GM21367 (cell line): ENCODE measurements at regions not wholly inside any gene's neighbourhood (a gene's known extent, or its start where the extent isn't known, plus 50 kb on each side); places are given as distances from the start of the nearest gene placed in this dataset.

Source experiments
- ATAC-seq: cut with Tn5 transposase; IDR thresholded peaks from one replicate; pipeline ENCODE4 v1.9.1; 2021; ENCODE audit not compliant: unreplicated experiment

DNA sequence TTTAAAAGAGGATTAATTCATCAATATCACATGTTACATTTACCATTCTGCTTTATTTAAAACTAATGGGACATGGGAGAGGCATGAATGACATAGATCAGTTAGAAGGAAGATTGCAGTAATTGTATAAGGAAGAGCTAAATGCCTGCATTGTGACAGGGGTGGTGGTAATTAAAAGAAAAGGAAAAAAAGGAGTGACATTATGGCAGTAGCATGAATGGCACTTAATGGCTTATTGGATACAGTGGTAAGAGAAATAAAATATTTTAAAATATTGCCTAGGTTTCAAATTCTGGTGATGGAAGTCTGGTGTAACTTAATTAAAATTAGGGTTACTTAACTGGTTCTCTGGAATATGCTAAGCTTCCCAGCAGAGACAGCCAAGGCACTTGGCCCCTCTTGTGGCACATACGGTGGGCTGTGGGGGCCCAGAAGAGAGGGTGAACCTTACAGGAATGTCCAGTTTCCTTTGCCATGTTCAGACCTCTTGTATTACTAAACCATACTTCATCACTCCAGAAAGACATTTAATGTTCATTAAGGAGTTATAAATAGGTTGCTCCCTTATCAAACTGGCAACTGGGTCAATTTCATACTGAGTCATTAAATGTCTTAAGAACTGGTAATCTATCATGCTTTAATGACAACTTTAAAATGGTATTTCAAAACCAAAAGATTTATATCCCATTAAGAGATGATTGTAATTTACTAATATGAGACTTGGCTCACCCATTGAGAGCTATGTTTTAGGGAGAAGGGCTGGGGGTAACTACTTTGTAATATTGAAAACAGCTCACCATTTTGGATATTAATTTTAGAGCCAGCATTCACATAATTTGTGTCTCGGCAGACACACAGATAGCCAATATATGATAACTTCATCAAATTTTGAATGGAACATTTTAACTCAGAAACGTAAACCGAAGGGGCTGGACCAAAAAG is 798.9 kb upstream of the PIK3C3 start:
- no peak for ATAC-seq

DNA sequence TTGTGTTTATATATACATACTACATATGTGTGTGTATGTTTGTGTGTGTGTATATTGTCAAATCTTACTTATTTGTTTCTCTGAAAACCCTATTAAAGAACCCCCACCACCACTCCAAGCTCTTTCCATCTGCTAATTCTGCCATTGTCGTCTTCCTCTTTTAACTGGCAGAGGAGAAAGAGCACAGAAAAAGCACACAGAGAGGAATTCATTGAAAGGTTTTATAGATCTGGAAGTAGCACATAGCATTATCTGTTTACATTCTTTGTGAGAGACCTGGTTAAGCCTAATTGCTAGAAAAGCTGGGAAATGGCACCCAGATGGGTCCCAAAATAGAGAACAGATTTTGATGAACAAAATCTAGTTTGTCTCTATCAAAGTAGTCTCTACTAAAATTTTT is 800.0 kb upstream of the PIK3C3 start:
- ATAC-seq: no peak

DNA sequence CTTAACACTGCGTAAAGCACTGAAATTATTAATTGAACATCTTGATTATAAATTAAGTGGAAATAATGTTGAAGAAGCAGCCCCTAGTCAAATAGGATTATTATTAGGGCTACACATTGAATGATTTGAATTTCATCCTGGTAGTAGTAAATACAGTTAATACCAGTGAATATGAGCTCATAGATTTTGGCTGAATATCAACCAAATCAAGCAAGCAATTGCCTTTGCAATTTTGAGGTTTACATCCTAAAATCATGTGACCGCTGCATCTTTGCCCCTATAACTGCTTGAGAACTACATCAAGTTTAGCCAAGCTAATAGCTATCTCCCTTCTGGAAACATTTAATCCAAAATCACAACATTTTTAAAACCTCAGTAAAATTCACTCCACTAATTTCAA is 801.2 kb upstream of the PIK3C3 start:
- no peak for ATAC-seq

DNA sequence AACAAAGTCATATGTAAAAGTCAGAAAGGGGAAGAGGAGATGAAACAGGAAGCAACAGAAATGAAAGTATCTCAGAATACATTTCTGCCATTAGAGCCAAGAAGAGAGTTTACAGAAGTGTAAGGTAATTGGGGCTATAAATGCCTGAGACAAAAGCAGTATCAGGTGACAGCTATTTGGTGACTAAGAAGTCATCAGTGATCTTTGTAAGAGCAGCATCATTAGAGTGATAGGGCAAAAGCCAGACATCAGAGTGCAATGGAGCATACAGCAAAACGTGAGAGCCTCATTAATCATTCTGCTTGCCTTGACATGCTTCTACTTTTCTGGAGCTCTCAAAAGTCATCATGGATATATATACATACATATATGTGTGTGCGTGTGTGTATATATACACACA is 804.7 kb upstream of the PIK3C3 start:
- no peak for ATAC-seq

DNA sequence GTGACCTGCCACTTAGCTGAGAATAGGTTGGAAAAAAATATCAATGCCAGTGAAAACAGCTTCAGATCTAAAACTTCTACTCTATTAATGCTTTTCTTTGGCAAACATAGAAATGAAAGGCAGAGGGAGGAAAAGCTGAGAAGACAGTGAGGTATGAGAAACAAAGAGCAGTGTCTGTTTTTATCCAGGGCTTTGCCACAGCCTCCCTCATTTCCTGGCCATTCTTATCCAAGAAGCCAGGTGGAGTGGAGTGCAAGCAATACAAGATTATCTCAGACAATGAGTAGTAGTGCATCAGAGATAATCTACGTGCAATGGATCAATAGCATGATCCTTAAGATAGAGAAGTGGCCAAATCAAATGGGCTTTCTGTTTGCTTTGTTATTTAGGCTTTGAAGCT is 808.7 kb upstream of the PIK3C3 start:
- no peak for ATAC-seq

DNA sequence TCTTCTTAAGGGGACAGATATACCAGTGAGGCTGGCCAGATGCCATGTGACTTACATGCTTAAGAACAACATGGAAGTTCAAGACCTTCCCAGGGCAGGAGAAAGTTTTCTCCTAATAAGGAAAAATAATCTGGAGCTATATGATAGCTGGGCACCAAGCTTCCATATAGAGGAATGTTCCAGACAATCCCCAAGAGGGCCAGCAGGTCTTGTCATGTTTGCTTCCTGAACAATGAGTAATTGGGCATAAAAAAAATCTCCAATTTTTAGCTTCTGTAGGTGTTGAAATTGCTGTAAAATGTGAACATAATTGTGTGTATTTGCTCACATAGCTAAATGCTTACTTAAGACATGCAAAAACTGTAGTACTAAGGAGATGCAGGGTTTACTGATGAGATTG is 809.5 kb upstream of the PIK3C3 start:
- no peak for ATAC-seq

DNA sequence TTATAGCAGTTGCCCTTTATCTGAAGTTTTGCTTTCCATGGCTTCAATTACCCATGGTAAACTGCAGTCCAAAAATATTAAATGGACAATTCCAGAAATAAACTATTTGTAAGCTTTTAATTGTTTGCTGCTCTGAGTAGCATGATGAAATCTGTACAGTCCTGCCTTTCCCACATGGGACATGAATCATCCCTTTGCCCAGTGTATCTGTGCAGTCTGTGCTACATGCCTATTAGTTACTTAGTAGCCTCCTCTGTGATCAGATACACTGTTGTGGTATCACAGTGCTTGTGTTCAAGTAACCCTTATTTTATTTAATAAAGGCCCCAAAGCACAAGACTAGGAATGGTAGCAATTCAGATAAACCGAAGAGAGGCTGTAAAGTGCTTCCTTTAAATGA is 810.6 kb upstream of the PIK3C3 start:
- ATAC-seq: no peak

DNA sequence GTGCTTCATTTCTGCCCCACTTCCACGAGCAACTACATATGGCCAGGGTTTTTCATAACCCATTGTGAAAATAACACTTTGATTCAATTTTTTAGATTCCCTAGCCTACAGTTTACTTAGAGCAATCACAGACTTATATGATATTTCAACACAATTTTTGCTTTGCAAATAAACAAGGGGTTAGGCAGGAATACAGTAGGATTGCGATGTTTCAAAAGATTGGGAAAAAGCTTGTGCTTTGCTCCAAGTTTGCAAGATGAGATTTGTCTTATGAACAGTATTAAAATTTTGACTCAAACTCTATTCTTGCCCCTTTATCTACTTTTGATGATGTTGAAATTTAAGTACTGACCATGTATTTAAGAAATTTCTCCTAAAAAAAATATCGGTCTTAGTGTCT is 814.5 kb upstream of the PIK3C3 start:
- no peak for ATAC-seq

DNA sequence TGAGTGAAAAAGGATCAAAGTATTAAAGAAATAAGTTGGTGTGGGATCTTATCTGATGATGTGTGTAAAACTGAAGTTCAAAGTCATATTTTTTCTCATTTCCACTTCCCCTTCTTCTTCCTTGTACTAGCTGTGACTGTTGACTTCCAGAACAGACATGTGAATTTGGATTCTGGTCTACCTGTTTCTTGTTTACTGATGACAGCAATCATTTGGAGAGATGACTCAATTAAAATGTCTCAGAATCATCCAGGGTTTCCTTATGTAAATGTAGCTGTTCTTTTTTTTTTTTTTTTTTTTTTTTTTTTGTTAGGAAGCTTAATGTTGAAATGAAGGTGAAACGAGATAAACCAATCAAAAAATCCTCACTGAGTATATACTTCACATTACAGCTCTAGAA is 819.9 kb upstream of the PIK3C3 start:
- no peak for ATAC-seq

DNA sequence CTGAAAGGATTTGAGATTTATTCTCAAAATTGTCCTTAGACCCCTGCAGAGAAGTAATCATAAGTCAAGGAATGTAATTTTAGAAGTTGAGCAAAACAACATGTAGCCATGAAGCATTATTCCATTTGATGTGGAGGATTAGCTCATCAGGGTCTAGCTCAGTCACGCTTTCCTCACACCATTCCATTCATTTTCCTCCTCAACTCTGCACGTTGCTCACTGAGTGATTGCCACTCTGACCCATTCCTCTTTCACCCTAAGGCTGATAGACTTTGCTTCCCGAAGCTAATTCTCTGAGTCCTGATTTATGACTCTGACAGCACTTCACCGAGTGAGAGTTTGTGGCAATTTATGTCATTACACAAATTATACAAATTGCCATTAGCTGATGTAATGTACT is 820.6 kb upstream of the PIK3C3 start:
- ATAC-seq: no peak

DNA sequence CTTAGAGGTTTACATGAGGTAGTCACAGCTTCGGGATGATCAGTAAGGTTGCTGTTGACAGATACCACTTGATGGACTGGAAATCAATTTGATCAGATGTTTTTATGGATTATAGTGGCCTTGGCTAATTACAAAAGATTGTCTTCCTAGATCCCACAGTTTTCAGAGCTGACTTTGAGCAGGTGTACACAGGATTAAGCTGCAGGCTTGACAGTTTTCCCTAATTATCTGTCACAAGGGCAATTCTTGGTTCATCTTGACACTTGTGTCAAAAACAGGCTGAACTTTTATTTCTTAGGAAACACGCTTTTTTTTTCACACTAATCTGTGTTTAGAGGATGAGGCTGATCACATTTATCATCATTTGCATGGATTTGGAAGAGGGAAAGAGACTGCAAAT is 824.0 kb upstream of the PIK3C3 start:
- no peak for ATAC-seq

DNA sequence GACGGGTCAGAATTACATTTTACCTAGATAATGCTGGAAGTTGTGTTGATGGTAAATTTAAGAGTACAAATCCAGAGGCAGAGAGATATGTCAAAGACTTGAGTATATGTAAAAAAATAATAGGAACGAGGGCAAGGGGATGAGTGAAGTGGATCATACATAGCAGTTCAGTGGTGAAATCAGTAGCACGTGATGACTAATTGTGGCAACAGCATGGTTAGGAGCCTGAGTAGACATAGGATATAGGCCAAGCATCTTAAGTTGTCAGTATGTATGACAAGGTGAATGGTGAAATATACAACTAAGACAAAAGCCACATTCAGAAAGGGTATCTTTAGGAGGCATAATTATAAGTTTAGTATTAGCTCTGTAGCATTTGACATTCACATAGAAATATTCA is 826.5 kb upstream of the PIK3C3 start:
- ATAC-seq: no peak

DNA sequence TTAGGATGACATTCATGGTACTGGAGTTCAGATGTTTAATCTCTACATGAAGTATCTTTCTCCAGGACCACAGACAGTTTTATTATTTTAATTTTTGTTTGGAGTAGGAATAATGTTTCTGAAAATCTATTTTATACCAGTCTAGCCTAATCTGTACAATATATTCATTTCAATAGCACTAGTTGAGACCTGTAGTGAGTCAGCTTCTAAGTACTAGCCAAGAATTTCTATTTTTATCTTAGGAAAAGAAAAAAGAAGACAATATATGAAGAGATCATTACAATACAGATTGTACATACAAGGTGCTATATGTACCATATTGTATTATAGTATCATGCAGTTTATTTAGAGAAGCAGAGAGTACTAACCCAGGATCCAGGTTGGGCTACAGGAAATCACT is 826.9 kb upstream of the PIK3C3 start:
- ATAC-seq: no peak

DNA sequence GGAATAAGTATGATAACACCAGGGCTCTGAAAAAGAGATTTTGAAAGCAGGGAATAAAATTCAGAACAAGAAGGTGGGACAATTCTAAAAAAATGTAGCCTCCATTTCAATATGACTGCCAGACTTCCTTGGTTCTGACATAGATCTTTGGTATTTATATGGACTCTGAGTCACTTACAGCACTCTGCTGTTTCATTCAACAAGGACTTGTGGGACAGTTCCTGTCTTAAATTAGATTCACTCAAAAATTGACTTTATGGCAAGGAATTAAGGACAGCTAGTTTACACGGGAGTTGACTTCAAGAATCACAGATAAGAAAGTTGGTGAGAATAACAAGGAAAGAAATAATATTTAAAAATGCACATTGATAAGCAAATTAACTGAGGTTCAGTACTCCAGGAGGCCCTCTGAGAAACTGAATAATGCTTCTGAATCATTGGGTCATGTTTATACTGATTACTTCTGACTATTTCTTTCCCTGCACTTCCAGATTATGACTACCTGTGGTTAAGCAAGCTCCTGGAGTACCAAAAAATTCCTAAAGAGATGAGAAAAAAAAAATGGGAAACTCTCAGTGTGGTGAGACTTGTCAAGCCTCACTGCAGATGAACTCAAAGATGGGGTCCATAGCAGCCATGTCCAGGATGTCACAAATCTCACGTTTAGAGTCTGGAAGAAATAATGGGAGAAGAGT is 828.3 kb upstream of the PIK3C3 start:
- no peak for ATAC-seq

DNA sequence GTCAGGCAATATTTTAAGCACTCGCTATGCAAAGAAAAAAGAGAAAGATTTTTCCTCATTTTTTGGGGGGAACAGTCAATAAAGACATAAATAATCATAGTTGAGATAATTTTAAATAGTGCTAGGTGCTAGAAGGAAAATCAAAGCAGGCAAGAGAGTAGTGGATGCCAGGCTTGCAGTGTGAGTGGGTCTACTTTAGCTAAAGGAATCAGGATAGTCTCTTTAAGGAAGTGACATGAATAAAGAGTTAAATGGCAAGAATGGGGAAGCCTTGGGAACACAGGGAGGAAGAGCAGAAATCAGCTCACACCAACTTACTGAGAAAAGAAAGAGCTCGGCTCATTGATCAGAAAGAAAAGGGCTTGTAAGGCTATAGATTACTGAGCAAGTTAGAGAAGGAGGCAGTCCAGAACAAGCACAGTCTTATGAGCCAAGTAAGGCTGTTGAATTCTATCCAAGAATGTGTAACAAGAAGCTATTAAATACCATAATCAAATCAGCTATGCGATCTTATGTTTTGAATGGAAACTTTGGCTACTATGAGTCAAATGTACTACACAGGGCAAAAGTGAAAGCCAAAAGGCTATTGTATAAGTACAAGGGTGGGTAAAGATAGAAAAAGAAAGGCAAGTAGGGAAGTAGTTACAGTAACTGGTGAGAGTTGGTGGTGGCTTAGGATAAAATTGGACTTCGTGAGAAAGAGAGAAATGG is 833.8 kb upstream of the PIK3C3 start:
- ATAC-seq: no peak

DNA sequence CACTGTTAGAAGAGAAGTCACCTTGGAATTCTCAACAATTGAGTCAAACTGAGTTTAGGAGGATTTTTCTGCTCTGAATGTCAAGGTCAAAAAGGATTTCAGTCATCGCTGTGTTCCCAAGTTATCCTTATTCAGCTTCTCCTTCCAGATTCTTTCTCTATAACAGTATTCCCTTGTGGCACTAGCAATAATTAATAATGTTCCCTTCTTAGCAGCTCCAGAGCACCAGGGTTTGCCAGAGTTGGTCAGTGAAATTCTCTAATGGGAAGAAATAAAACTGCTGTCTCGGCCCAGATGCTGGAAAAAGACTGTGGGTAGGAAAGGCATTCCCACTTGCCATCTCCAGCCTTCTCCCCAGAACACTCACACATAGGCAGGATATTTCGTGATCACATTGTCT is 836.0 kb upstream of the PIK3C3 start:
- no peak for ATAC-seq

DNA sequence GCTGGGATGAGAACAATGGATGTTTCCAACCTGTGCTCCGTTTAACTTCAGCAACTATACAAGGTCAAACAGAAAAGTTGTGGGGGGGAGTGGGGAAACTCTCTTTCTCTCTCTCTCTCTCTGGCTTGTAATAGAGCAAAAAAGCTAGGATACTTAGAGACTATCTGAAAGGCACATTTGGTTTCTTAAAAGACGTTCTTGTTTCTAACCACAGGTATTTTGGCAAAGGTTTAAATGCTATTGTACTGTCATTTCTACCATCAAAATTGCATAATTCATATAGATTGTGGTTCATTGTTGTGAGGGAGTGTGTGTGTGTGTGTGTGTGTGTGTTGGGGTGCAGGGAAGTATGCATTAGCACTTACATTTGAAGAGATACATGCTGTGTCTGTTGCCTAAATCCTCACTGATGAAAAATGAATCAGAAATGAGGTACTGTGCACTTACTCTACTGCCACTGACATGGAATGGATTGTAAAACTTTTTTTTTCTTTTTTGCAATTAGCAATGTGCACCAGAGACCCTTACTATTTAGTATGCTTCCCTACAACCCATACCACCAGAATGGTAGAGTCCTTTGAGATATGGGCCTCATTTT is 841.0 kb upstream of the PIK3C3 start:
- ATAC-seq: no peak

DNA sequence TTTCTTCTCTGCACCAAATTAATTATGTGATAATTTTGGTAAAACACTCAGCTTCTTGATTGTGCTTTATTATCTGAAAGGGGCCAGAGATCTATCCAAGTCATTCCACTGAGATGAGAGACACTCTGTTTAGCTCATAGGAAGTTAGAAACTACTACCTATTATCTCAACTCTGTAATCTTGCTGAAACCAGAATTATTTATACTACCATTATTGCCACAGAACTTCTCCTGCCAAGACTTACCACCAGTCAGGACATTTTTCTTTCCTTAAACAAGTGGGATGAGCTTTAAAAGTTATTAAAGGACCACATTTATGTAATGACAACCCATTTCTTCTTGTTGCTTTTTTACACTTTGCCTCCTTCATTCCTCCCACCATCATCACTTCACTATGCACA is 855.6 kb upstream of the PIK3C3 start:
- ATAC-seq: no peak

DNA sequence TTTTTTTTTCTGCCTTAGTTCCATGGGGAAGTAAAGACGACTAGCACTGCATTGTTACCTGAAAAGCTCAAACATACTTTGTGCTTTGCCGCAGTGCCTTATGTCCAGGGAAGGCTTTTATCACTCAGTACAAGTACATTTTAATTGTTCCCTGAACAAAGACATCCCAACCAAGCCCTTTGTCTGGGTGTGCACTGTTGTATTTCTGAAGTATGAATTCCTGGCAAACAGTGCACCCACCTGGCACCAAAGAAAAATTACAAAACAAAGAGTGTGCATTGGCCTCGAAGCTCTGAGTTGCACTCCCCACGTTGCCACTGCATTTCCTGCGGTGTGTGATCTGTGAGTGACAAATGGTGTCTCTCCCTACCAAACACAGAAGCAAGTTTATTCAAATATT is 858.5 kb upstream of the PIK3C3 start:
- ATAC-seq: no peak

DNA sequence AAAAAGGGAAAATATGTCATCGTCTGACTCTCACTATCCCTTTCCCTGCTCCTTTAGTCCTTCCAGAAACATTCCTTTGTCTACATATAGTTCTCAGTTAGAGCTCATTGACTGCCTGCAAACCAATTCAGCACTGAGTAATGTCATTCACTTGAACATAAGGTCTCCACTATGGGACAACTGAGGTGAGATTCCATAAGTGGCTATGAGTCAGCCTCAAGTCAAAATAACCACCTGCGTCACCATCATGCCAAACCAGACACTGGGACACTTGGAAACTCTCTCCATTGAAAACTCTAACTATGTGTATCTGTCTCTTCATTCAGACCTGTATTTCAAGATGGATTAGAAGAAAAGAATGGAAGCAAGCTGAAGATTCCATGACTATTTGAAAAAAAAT is 878.0 kb upstream of the PIK3C3 start:
- no peak for ATAC-seq

DNA sequence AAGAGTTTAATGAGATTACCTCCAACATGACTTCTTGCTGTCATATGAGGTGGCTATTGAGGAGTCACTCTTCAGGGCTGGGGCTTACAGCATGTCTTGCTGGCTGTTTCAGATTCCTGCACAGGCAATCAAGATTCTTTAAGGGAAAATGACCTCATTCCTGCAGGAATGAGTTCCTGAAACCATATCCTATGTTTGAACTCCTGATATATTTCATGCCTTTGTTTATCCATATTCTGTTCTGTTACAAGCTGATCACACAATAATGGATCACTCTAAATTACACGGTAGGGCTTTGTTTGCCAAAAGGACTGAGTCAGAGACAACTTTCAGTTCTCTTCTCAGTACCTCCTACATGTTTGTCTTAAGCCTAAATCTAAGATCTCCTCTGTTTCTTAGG is 879.8 kb upstream of the PIK3C3 start:
- ATAC-seq: no peak
